ENCODE measurements at regions not wholly inside any gene's neighbourhood (a gene's known extent, or its start where the extent isn't known, plus 50 kb on each side); places are given as distances from the start of the nearest gene placed in this dataset.

DNA sequence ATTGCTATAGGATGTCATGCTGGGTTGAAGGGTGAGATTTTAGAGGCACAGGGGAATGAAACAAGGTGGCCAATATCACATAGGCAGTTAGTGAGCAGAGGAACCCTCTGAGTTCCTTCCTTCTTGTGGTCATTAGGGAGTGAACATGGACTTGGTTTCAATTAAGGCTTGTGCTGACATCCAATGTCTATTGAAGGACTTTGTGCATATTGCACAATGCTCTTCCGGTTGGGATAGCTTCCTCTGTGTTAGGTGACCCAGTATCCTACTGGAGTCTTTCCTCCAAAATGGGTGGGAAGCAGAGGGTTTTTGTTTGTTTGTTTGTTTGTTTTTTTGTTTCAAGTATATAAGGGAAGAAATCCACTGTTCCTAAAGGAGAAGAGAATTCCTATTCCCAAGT is 98.5 kb downstream of the HDGFL1 start:
- TF ChIP-seq, protein P1, sequence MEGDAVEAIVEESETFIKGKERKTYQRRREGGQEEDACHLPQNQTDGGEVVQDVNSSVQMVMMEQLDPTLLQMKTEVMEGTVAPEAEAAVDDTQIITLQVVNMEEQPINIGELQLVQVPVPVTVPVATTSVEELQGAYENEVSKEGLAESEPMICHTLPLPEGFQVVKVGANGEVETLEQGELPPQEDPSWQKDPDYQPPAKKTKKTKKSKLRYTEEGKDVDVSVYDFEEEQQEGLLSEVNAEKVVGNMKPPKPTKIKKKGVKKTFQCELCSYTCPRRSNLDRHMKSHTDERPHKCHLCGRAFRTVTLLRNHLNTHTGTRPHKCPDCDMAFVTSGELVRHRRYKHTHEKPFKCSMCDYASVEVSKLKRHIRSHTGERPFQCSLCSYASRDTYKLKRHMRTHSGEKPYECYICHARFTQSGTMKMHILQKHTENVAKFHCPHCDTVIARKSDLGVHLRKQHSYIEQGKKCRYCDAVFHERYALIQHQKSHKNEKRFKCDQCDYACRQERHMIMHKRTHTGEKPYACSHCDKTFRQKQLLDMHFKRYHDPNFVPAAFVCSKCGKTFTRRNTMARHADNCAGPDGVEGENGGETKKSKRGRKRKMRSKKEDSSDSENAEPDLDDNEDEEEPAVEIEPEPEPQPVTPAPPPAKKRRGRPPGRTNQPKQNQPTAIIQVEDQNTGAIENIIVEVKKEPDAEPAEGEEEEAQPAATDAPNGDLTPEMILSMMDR (IDR thresholded peaks at IDR 0.05) = no peak
- Histone ChIP-seq H3K4me3 (no peak overlapping the region), H3K27ac (no peak overlapping the region)
- DNase-seq (ENCODE audit: low spot score) = no peak

DNA sequence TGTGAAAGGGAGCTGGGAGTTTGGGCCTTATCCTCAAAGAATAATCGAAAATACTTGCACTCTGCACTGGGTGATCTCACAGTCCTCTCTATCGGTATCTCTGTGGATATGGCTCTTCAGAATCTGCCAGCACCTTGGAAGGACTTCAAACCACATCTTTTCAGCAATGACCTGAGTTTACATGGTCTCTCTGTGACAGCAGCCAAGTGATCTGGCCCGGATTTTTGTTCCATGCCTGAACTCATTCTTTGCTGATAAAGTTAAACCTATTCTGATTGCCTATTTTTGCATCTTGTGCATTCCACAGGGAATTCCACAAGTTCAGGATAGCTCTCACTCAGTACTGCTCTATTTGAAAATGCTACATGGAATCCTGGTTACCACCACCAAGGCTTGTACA is 98.9 kb downstream of the HDGFL1 start:
- no peak overlapping the region for H3K4me3 ChIP-seq
- no peak for DNase-seq (ENCODE audit: low spot score)
- TF ChIP-seq, protein P1 (IDR thresholded peaks at IDR 0.05) = no peak
- peak overlapping the region in 1 of 2 donors; percentile 12 for H3K27ac ChIP-seq

DNA sequence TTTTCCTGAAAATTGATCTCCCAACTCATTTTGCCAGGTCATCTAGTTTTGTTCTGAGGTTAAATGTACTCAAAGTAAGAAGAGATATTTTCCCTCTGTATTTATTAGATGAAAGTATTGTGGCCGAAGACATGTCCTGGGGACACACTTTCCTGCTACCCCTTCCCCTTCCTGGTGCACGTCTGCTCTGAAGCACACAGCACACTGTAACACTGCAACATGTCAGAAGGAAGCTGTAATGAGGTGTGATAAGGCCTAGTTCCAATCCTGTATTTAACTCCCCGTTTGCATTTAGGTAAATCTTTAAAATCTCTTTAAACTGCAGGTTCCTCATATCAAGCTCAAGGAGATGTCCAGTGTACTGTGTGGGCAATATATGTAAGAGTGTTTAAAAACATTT is 99.4 kb downstream of the HDGFL1 start:
- H3K4me3 ChIP-seq = no peak overlapping the region
- TF ChIP-seq, protein P1 (IDR thresholded peaks at IDR 0.05) = no peak
- no peak for DNase-seq (ENCODE audit: low spot score)
- H3K27ac ChIP-seq = peak overlapping the region in 1 of 2 donors; percentile 12

DNA sequence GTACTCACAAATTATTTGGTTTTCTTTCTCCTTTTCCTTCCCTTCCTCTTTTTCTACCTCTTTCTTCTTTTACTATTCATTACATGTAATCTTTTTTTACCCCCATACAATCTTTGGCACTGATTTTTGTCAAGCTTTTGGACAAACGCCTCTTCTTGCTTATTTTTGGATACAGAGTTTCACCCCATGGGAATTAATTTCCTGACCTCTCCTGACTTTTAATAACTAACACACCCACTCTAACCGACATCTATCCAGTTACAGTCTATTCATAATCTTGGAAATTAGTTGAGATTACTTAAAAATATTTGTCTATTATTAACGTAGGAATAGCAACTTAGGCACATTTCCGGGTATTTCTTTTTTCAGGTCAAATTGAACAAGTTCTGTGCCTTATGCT is 101.2 kb downstream of the HDGFL1 start:
- no peak for DNase-seq (ENCODE audit: low spot score)
- Histone ChIP-seq H3K4me3 (no peak overlapping the region), H3K27ac (no peak overlapping the region)
- TF ChIP-seq, protein P1 (IDR thresholded peaks at IDR 0.05) = no peak

DNA sequence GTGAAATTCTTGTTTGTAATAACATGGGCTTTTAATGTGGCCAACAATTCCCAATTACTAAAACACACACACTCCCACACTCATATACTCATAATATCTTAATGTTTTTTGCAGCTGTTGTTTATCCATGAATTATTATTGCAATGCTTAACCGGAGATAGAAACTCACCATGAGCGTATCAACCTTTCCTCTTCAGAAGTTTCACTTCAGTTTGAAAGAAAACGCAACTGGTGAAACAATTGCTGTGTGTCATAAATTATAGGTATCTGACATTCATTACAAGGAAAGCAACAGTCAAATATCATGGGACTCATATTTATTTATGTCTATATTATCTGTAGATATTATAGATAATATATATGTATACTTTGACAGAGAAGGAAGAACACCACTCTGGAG is 104.1 kb downstream of the HDGFL1 start:
- Histone ChIP-seq H3K4me3 (no peak overlapping the region), H3K27ac (no peak overlapping the region)
- TF ChIP-seq, protein P1 (IDR thresholded peaks at IDR 0.05) = no peak
- no peak for DNase-seq (ENCODE audit: low spot score)

DNA sequence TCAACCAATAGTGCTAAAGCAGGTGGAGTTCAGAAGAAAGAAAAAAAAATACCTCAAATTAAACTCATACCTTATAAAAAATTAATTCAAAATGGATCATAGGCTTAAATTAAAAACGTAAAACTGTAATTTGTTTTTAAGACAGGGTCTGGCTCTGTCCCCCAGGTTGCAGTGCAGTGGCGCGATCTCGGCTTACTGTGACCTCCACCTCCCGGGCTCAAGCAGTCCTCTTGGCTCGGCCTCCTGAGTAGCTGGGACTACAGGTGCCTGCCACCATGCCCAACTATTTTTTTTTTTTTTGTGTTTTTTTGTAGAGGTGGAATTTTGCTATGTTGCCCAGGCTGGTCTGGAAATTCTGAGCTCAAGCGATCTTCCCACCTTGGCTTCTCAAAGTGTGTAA is 111.6 kb downstream of the HDGFL1 start:
- no peak for DNase-seq (ENCODE audit: low spot score)

DNA sequence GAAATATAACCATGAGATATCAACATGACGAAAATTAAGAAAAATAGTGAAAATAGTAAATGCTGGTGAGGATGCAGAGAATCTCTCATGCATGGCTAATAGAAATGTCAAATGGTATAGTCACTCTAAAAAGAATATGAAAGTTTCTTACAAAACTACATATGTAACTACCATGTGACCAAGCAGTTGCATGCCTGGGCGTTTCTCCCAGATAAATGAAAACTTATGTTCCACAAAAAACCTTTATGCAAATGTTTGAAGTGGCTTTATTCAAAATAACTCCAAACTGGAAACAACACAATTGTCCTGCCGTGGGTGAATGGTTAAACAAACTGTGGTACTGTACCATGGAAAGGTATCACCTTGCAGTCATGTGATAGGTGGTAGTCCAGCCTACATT is 112.4 kb downstream of the HDGFL1 start:
- TF ChIP-seq, protein P1 (IDR thresholded peaks at IDR 0.05) = no peak
- no peak overlapping the region for H3K27ac ChIP-seq

More for the DNA sequence above, 111.6 kb downstream of the HDGFL1 start:
- TF ChIP-seq, protein P1 (IDR thresholded peaks at IDR 0.05) = no peak
- Histone ChIP-seq H3K27ac (no peak overlapping the region), H3K4me3 (no peak overlapping the region)

More for the DNA sequence above, 112.4 kb downstream of the HDGFL1 start:
- H3K4me3 ChIP-seq = no peak overlapping the region
- DNase-seq (ENCODE audit: low spot score) = no peak

Data from coronary artery (tissue), 2 donors.